ENCODE measurements at regions not wholly inside any gene's neighbourhood (a gene's known extent, or its start where the extent isn't known, plus 50 kb on each side); places are given as distances from the start of the nearest gene placed in this dataset.

DNA sequence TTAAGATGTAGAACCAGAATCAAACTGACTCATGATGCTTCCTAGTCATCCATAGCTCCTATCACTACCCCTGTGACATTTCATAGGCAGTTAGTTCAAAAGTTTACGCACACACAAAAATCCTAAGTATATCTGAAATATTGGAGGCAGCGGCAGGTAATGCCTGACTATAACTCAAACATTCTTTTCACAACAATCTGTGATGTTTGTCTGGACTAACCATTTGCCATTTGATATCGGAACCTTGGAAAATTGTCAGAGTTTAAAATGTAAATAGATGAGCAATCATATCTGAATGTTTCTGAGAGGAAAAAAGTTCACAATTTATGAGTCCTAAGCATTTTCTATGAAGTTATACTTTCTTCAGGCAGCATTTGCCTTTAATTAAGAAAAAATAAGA, 1078.2 kb downstream of the EPHA7 start:
- no peak overlapping the region for H3K4me3 ChIP-seq (ENCODE audit: low read depth, poor library complexity, severe bottlenecking)
- no peak for DNase-seq (ENCODE audit: low spot score in 2 of 2)
- 92 to 93% methylated on average over 3 of the region's 3 CpGs for WGBS, 2 donors
- TF ChIP-seq, protein P1, sequence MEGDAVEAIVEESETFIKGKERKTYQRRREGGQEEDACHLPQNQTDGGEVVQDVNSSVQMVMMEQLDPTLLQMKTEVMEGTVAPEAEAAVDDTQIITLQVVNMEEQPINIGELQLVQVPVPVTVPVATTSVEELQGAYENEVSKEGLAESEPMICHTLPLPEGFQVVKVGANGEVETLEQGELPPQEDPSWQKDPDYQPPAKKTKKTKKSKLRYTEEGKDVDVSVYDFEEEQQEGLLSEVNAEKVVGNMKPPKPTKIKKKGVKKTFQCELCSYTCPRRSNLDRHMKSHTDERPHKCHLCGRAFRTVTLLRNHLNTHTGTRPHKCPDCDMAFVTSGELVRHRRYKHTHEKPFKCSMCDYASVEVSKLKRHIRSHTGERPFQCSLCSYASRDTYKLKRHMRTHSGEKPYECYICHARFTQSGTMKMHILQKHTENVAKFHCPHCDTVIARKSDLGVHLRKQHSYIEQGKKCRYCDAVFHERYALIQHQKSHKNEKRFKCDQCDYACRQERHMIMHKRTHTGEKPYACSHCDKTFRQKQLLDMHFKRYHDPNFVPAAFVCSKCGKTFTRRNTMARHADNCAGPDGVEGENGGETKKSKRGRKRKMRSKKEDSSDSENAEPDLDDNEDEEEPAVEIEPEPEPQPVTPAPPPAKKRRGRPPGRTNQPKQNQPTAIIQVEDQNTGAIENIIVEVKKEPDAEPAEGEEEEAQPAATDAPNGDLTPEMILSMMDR (IDR thresholded peaks at IDR 0.05), result no peak
- TF ChIP-seq POLR2A (IDR thresholded peaks at IDR 0.05), result no peak
- intact Hi-C loops (cut with DNase I; ENCODE audit: low total_unique reads), result no loop called here

DNA sequence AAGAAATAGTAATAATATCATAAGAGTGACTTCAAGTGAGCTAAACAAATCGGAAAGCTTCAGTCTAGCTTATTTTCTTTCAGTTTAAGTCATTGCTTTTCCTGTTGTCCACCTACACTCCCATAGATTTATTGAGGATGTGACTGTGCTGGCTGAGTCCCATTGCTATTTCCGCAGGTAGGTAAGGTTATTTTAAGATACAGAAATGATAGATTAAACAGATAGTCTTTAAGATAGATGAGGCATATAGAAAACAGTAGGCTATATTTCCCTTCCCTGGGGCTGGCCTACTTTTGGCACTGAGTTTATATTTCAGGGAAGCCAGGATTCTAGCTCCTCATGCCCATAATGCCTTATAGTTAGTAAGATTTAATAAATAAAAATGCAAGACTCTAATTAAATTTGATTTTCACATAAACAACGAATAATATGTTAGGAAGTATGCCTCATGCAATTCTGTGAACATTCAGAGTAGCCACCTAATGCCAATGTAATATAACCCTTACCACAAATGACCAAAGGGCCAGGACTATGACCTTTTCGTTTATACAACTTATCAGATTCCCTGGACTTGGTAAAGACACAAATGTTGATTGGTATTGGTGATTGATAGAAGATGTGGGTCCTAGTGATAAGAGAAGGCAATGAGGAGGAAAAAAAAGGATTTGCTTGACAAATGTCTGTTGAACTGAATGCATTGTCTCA, 1079.3 kb downstream of the EPHA7 start:
- TF ChIP-seq, protein P1 (IDR thresholded peaks at IDR 0.05), result no peak
- TF ChIP-seq POLR2A (IDR thresholded peaks at IDR 0.05), result no peak
- H3K4me3 ChIP-seq (ENCODE audit: low read depth, poor library complexity, severe bottlenecking), result no peak overlapping the region
- WGBS, 2 donors, result 63 to 68% methylated on average over 4 of the region's 4 CpGs
- no peak for DNase-seq (ENCODE audit: low spot score in 2 of 2)
- intact Hi-C loops (cut with DNase I; ENCODE audit: low total_unique reads), result no loop called here

DNA sequence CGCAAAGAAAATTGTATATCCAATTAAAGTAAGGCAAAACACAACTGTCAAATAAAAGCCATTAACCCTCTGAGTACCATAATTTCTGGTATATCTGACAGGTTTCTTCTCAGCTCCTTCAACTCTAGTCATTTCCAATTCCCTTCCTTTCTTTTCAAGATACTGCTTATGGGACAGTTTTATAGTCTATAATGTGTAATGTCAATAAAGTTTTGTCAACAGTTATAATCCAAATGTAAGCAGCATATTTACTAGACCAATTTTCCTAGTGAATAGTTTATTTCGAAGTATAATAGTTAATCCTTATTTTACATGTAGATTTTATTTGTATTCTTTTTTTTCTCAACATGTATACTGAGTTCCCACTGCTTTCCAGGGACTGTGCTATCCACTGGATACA, 1081.8 kb downstream of the EPHA7 start:
- intact Hi-C loops (cut with DNase I; ENCODE audit: low total_unique reads), result no loop called here
- no peak overlapping the region for H3K4me3 ChIP-seq (ENCODE audit: low read depth, poor library complexity, severe bottlenecking)
- no peak for DNase-seq (ENCODE audit: low spot score in 2 of 2)
- TF ChIP-seq, protein P1 (IDR thresholded peaks at IDR 0.05), result no peak
- no peak for TF ChIP-seq POLR2A (IDR thresholded peaks at IDR 0.05)
- 61 to 62% methylated on average over 2 of the region's 2 CpGs for WGBS, 2 donors

DNA sequence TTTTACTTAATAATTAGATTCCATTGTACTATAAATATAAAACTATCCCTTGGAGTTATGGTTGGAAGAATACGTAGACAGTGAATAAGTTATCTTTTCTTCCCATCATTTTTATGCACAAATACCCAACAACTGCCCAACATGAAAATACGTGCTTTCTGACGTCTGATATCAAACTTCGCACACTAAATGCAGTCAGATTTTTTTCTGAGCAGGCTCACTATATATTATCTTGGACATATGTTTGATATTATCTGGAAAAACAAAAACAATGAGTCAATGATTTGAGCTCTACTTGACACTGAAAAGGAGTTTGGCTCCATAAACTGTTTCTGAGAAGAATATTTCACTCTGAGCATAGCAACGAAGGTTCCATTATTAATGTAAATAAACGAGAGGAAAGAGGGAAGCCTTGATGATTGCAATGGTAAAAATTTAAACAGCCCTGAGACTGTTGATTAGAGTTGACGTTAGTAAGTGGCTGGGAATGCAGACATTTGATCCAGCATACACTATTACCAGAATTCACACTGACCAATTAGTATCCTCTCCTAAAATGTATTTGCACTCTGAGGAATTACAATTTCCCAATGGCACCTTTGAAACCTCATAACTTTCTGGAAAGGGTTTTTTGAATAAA, 1090.0 kb downstream of the EPHA7 start:
- 56 to 68% methylated on average over 7 of the region's 7 CpGs for WGBS, 2 donors
- no peak for TF ChIP-seq POLR2A (IDR thresholded peaks at IDR 0.05)
- TF ChIP-seq, protein P1 (IDR thresholded peaks at IDR 0.05), result no peak
- H3K4me3 ChIP-seq (ENCODE audit: low read depth, poor library complexity, severe bottlenecking), result no peak overlapping the region
- DNase-seq (ENCODE audit: low spot score in 2 of 2), result no peak
- intact Hi-C loops (cut with DNase I; ENCODE audit: low total_unique reads), result no loop called here

DNA sequence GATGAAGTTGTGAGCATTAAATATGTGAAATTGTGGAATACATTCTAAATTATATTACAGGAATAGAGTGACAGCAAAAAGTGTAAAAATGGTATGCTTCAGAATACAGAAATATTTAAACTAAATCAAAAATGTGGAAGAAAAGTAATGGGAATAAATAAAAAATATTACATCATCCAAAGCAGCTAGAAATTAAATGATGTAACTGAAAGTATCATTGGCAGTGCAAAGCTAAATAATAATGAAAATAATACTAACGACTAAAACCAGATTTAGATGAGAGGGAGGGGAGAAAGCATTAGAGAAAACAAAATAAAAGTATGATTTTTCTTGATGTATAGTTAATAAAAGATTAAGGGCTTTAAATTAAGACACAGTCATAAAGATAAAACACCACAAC, 1104.0 kb downstream of the EPHA7 start:
- 89 to 94% methylated on average over 1 of the region's 1 CpG for WGBS, 2 donors
- intact Hi-C loops (cut with DNase I; ENCODE audit: low total_unique reads), result no loop called here
- TF ChIP-seq, protein P1 (IDR thresholded peaks at IDR 0.05), result no peak
- no peak for TF ChIP-seq POLR2A (IDR thresholded peaks at IDR 0.05)

More for the DNA sequence above, 1104.0 kb downstream of the EPHA7 start:
- no peak overlapping the region for H3K4me3 ChIP-seq (ENCODE audit: low read depth, poor library complexity, severe bottlenecking)
- no peak for DNase-seq (ENCODE audit: low spot score in 2 of 2)
